IMR-90 (cell line): ENCODE measurements at regions not wholly inside any gene's neighbourhood (a gene's known extent, or its start where the extent isn't known, plus 50 kb on each side); places are given as distances from the start of the nearest gene placed in this dataset.

Experiments
- ATAC-seq: fragments of 200-7000 bp; cut with Tn5 transposase; 2 replicates; pipeline ENCODE4 v1.9.1; 2020; ENCODE audit warnings: low read depth, mild to moderate bottlenecking, moderate library complexity
- BruUV-seq: library from RNA; stranded (reverse); fragments of 400-500 nt; replicated peaks from 2 replicates; lab custom pipeline; 2021; lab: Mats Ljungman, UMichigan
- CTCF ChIA-PET: fragments of 300-600 bp; formaldehyde crosslinking; extraction: SDS; loops from one replicate; lab custom pipeline; 2021; ENCODE audit warnings: antibody characterized with exemption; lab: Yijun Ruan, JAX
- POLR2A ChIA-PET: fragments of 300-600 bp; sonication (Branson Sonifier 250); formaldehyde crosslinking; loops from one replicate; lab custom pipeline; 2022; ENCODE audit warnings: antibody characterized with exemption; ENCODE audit not compliant: unreplicated experiment; lab: Charles Lee
- DNase-seq: peaks from one replicate; pipeline ENCODE4 v3.0.0; 2013
- H2AFZ ChIP-seq: replicated peaks from 2 replicates; pipeline ENCODE3; 2013; ENCODE audit warnings: low read length, mild to moderate bottlenecking; ENCODE audit not compliant: poor library complexity
- H2AK5ac ChIP-seq: 2 replicates; pipeline ENCODE4 v1.6.1; 2013; ENCODE audit warnings: low read depth, low read length, inconsistent platforms
- H2AK9ac ChIP-seq: replicated peaks from 2 replicates; pipeline ENCODE3; 2013; ENCODE audit warnings: mild to moderate bottlenecking, low read depth, low read length, moderate library complexity; ENCODE audit not compliant: poor library complexity
- H2BK120ac ChIP-seq: 2 replicates; pipeline ENCODE4 v1.6.1; 2013; ENCODE audit warnings: low read depth, low read length, inconsistent platforms
- H2BK15ac ChIP-seq: 3 replicates; pipeline ENCODE4 v1.6.1; 2013; ENCODE audit warnings: low read depth, low read length, inconsistent platforms
- H2BK20ac ChIP-seq: 2 replicates; pipeline ENCODE4 v1.6.1; 2013; ENCODE audit warnings: low read depth, mild to moderate bottlenecking, inconsistent platforms, low read length, moderate library complexity
- H2BK5ac ChIP-seq: 2 replicates; pipeline ENCODE4 v1.6.1; 2013; ENCODE audit warnings: mild to moderate bottlenecking, low read depth, low read length, inconsistent platforms; ENCODE audit not compliant: poor library complexity, severe bottlenecking
- H3K14ac ChIP-seq: replicated peaks from 2 replicates; pipeline ENCODE4 v1.6.1; 2013; ENCODE audit warnings: low read depth, low read length, inconsistent platforms
- H3K18ac ChIP-seq: 2 replicates; pipeline ENCODE4 v1.6.1; 2013; ENCODE audit warnings: low read depth, low read length, control low read depth
- H3K23ac ChIP-seq: 2 replicates; pipeline ENCODE4 v1.6.1; 2013; ENCODE audit warnings: low read depth, low read length, inconsistent platforms
- H3K27ac ChIP-seq: 2 replicates; pipeline ENCODE4 v1.5.1; 2013; ENCODE audit warnings: mild to moderate bottlenecking, control low read depth, low read length; ENCODE audit not compliant: insufficient read depth
- H3K27me3 ChIP-seq: 2 replicates; pipeline ENCODE4 v1.6.1; 2013; ENCODE audit warnings: low read length; ENCODE audit not compliant: control insufficient read depth, insufficient read depth
- H3K36me3 ChIP-seq: 2 replicates; pipeline ENCODE4 v1.6.1; 2013; ENCODE audit warnings: low read length, mixed read lengths; ENCODE audit not compliant: control insufficient read depth, insufficient read depth
- H3K4ac ChIP-seq: 2 replicates; pipeline ENCODE4 v1.6.1; 2013; ENCODE audit warnings: low read depth, low read length, inconsistent platforms
- H3K4me1 ChIP-seq: 2 replicates; pipeline ENCODE4 v1.6.1; 2013; ENCODE audit warnings: low read length, mixed read lengths; ENCODE audit not compliant: control insufficient read depth, insufficient read depth
- H3K4me2 ChIP-seq: 2 replicates; pipeline ENCODE4 v1.6.1; 2013; ENCODE audit warnings: low read depth, mild to moderate bottlenecking, control low read depth, low read length, moderate library complexity
- H3K4me3 ChIP-seq: 2 replicates; pipeline ENCODE4 v1.5.1; 2013; ENCODE audit warnings: low read depth, mild to moderate bottlenecking, control low read depth, low read length, moderate library complexity; ENCODE audit not compliant: insufficient read depth
- H3K56ac ChIP-seq: 2 replicates; pipeline ENCODE4 v1.6.1; 2013; ENCODE audit warnings: low read length, inconsistent platforms; ENCODE audit not compliant: insufficient read depth; ENCODE audit errors: extremely low read depth
- H3K79me1 ChIP-seq, 2 experiments: 2 replicates each; pipeline ENCODE4 v1.6.1; 2013; ENCODE audit warnings: low read length in 2 of 2, inconsistent platforms in 1 of 2, low read depth in 1 of 2
- H3K9ac ChIP-seq: 2 replicates; pipeline ENCODE4 v1.6.1; 2013; ENCODE audit warnings: low read depth, low read length, control low read depth
- H3K9me1 ChIP-seq: 2 replicates; pipeline ENCODE4 v1.6.1; 2013; ENCODE audit warnings: low read length, inconsistent platforms; ENCODE audit not compliant: insufficient read depth
- H3K9me3 ChIP-seq: 2 replicates; pipeline ENCODE4 v1.6.1; 2013; ENCODE audit warnings: low read length; ENCODE audit not compliant: control insufficient read depth, insufficient read depth
- H4K20me1 ChIP-seq: 2 replicates; pipeline ENCODE4 v1.6.1; 2013; ENCODE audit warnings: low read length, inconsistent platforms; ENCODE audit not compliant: insufficient read depth
- H4K5ac ChIP-seq: 2 replicates; pipeline ENCODE4 v1.6.1; 2013; ENCODE audit warnings: mild to moderate bottlenecking, low read depth, low read length, control low read depth
- H4K8ac ChIP-seq, 2 experiments: 2 replicates each; pipeline ENCODE4 v1.6.1; 2013; ENCODE audit warnings: low read depth in 2 of 2, low read length in 2 of 2, control low read depth in 1 of 2, inconsistent platforms in 1 of 2
- H4K91ac ChIP-seq: 2 replicates; pipeline ENCODE4 v1.6.1; 2013; ENCODE audit warnings: low read depth, low read length, inconsistent platforms; ENCODE audit not compliant: insufficient read depth
- BHLHE40 ChIP-seq: fragments of 150-350 bp; IDR thresholded peaks from 2 replicates; pipeline ENCODE4 v1.6.1; 2016; ENCODE audit warnings: mild to moderate bottlenecking, low read depth, low read length
- CEBPB ChIP-seq: IDR thresholded peaks from 2 replicates; pipeline ENCODE4 v1.6.1; 2012; ENCODE audit warnings: low read depth, low read length, improper control_type of control experiment
- CHD1 ChIP-seq: IDR thresholded peaks from 2 replicates; pipeline ENCODE4 v1.6.1; 2012; ENCODE audit warnings: low read depth, low read length, improper control_type of control experiment
- ELK1 ChIP-seq: fragments of 150-350 bp; IDR thresholded peaks from 2 replicates; pipeline ENCODE4 v1.6.1; 2016; ENCODE audit warnings: low read depth, mild to moderate bottlenecking, low read length, moderate library complexity, borderline replicate concordance
- FOS ChIP-seq: fragments of 150-350 bp; IDR thresholded peaks from 2 replicates; pipeline ENCODE4 v1.6.1; 2016; ENCODE audit warnings: low read depth, low read length
- MAFK ChIP-seq: IDR thresholded peaks from 2 replicates; pipeline ENCODE4 v1.6.1; 2012; ENCODE audit warnings: low read depth, low read length, improper control_type of control experiment
- MAZ ChIP-seq: IDR thresholded peaks from 2 replicates; pipeline ENCODE4 v1.6.1; 2012; ENCODE audit warnings: low read depth, mild to moderate bottlenecking, low read length, improper control_type of control experiment, moderate library complexity, borderline replicate concordance
- MXI1 ChIP-seq: IDR thresholded peaks from 2 replicates; pipeline ENCODE4 v1.6.1; 2012; ENCODE audit warnings: low read depth, mild to moderate bottlenecking, low read length, moderate library complexity, borderline replicate concordance
- NFE2L2 ChIP-seq: fragments of 150-350 bp; IDR thresholded peaks from 2 replicates; pipeline ENCODE4 v1.6.1; 2016; ENCODE audit warnings: low read depth, mild to moderate bottlenecking, low read length
- POLR2A ChIP-seq: IDR thresholded peaks from 2 replicates; pipeline ENCODE4 v1.6.1; 2012; ENCODE audit warnings: mild to moderate bottlenecking, low read depth, low read length
- RAD21 ChIP-seq: IDR thresholded peaks from 2 replicates; pipeline ENCODE4 v1.6.1; 2012; ENCODE audit warnings: low read length, improper control_type of control experiment
- RCOR1 ChIP-seq: IDR thresholded peaks from 2 replicates; pipeline ENCODE4 v1.6.1; 2012; ENCODE audit warnings: mild to moderate bottlenecking, low read length, improper control_type of control experiment; ENCODE audit not compliant: insufficient replicate concordance
- RFX5 ChIP-seq: IDR thresholded peaks from 2 replicates; pipeline ENCODE4 v1.8.0; 2012; ENCODE audit warnings: low read depth, mild to moderate bottlenecking, low read length, moderate library complexity
- SMC3 ChIP-seq: fragments of 150-350 bp; IDR thresholded peaks from 2 replicates; pipeline ENCODE4 v1.6.1; 2016; ENCODE audit warnings: low read depth, mild to moderate bottlenecking, antibody characterized with exemption, low read length, moderate library complexity
- USF2 ChIP-seq: fragments of 150-350 bp; IDR thresholded peaks from 2 replicates; pipeline ENCODE4 v1.6.1; 2017; ENCODE audit warnings: mild to moderate bottlenecking, antibody characterized with exemption, low read length, low read depth
- WGBS, 2 experiments: methylation state at CpG; one replicate each; pipeline versions ENCODE4 v1.1.5 to v1.1.7; 2013; ENCODE audit warnings: missing lambda C conversion rate in 2 of 2; ENCODE audit not compliant: insufficient read length in 1 of 2; ENCODE audit errors: extremely low coverage in 2 of 2; 5-methylcytosine and 5-hydroxymethylcytosine counted together
- dilution Hi-C: fragments of 300-500 bp; cut with HindIII; formaldehyde crosslinking; loops from one replicate; pipeline ENCODE4 v1.14.3; 2018; ENCODE audit warnings: low sequenced_read_pairs; ENCODE audit not compliant: unreplicated experiment
- in situ Hi-C: fragments of 300-500 bp; cut with MboI; formaldehyde crosslinking; loops from 3 replicates; pipeline ENCODE4 v1.14.3; 2019; ENCODE audit warnings: low sequenced_read_pairs, inconsistent platforms, mixed read lengths
- intact Hi-C: fragments of 100-400 bp; cut with micrococcal nuclease; formaldehyde crosslinking; loops from 2 replicates; pipeline ENCODE4 v1.10.0; 2022
- TF ChIP-seq, protein P1 (sequence below): conservative IDR thresholded peaks from 2 replicates; pipeline ENCODE4 v1.5.1; 2012; ENCODE audit warnings: mild to moderate bottlenecking, low read depth, low read length, improper control_type of control experiment

DNA sequence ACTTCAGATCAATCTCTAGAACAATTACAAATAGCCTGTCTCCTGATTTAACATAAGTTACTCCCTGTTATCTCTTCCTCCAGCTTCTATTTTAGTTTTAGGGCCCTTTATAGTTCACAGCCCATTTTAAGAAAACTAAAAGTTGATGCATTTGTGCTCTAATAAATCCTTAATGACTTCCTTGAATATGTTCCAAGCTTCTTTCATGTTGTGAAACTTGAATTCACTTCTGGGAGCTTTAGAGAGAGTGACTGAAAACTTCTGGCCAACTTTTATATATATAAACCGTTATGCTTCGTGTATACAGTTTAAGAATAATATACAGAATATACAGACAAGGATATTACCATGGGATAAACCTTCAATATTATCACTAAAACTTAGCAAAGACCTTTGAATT, 366.8 kb downstream of the TBC1D4 start:
- Histone ChIP-seq H2BK5ac (no peak overlapping the region), H2BK15ac (no peak overlapping the region), H3K23ac (no peak overlapping the region), H4K20me1 (no peaks in the 10 kb centered on the region), H2BK20ac (no peak overlapping the region), H3K14ac (no peak overlapping the region), H4K5ac (no peak overlapping the region), H4K8ac (no peak overlapping the region), H2BK120ac (no peak overlapping the region), H3K9me3 (no peaks in the 10 kb centered on the region), H3K9ac (no peak overlapping the region), H3K36me3 (no peaks in the 10 kb centered on the region), H3K27ac (no peak overlapping the region), H2AK9ac (no peak overlapping the region), H3K27me3 (no peaks in the 10 kb centered on the region), H3K9me1 (no peaks in the 10 kb centered on the region), H3K18ac (no peak overlapping the region), H2AFZ (no peak overlapping the region), H3K4ac (no peak overlapping the region), H3K56ac (no peak overlapping the region), H3K79me1 (no peaks in the 10 kb centered on the region), H3K4me1 (no peaks in the 10 kb centered on the region), H3K4me3 (no peak overlapping the region), H2AK5ac (no peak overlapping the region), H4K91ac (no peak overlapping the region), H3K4me2 (no peak overlapping the region)
- intact Hi-C loops (no loop called here), in situ Hi-C loops (no loop called here), dilution Hi-C loops (no loop called here)
- BruUV-seq, result no TSS peak
- no peak for ATAC-seq
- POLR2A ChIA-PET, result no interaction called here
- WGBS, 2 experiments, result no CpG with 5 or more reads among the region's 2 CpGs
- CTCF ChIA-PET, result no interaction called here
- no peak for DNase-seq
- no peak for TF ChIP-seq FOS
- no peak for TF ChIP-seq SMC3
- no peak for TF ChIP-seq BHLHE40
- TF ChIP-seq MXI1, result no peak
- TF ChIP-seq, protein P1, sequence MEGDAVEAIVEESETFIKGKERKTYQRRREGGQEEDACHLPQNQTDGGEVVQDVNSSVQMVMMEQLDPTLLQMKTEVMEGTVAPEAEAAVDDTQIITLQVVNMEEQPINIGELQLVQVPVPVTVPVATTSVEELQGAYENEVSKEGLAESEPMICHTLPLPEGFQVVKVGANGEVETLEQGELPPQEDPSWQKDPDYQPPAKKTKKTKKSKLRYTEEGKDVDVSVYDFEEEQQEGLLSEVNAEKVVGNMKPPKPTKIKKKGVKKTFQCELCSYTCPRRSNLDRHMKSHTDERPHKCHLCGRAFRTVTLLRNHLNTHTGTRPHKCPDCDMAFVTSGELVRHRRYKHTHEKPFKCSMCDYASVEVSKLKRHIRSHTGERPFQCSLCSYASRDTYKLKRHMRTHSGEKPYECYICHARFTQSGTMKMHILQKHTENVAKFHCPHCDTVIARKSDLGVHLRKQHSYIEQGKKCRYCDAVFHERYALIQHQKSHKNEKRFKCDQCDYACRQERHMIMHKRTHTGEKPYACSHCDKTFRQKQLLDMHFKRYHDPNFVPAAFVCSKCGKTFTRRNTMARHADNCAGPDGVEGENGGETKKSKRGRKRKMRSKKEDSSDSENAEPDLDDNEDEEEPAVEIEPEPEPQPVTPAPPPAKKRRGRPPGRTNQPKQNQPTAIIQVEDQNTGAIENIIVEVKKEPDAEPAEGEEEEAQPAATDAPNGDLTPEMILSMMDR, result no peak
- TF ChIP-seq RFX5, result no peak
- TF ChIP-seq RCOR1, result no peak
- TF ChIP-seq USF2, result no peak
- TF ChIP-seq CHD1, result no peak
- no peak for TF ChIP-seq ELK1
- TF ChIP-seq RAD21, result no peak
- TF ChIP-seq CEBPB, result no peak
- TF ChIP-seq NFE2L2, result no peak
- no peak for TF ChIP-seq POLR2A
- TF ChIP-seq MAFK, result no peak
- no peak for TF ChIP-seq MAZ
